ENCODE measurements at regions not wholly inside any gene's neighbourhood (a gene's known extent, or its start where the extent isn't known, plus 50 kb on each side); places are given as distances from the start of the nearest gene placed in this dataset.

DNA sequence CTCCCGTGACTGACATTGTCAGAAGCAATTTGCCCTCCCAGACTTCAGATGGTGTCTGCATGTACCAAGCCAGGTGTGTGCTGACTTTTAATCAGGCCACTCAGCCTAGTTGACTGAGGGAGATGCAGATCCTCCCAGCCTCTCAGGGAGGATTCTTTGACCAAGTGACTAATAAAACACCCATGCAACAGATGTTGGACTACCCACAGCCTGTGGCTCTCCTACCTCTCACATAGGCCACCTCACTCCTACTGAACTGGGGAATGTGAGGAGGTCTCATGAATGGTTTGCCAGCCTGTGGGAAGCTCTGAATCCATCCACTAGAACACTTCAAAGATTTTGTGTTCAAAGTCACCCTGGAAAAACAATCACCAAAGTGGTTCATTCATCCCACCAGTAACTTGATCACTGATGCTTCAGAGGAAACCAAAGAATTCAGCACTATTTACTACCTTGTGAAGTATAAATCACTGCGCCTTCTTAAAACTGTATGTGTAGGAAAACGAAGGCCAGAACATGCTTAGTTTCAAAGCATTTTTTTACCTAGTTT is 80.1 kb downstream of the ESM1 start:
- TF ChIP-seq CTCF (IDR thresholded peaks at IDR 0.05; ENCODE audit: low read depth, low read length) = no peak
- no peak for TF ChIP-seq EZH2phosphoT487 (IDR thresholded peaks at IDR 0.05; ENCODE audit: low read depth)

Data from OCI-LY3 (cell line).